ENCODE measurements at regions not wholly inside any gene's neighbourhood (a gene's known extent, or its start where the extent isn't known, plus 50 kb on each side); places are given as distances from the start of the nearest gene placed in this dataset.
"Not testable (repeated sequence)": the region's sequence is repeated elsewhere in the genome, so short reads cannot be mapped to it uniquely, and the experiment has no call there.

DNA sequence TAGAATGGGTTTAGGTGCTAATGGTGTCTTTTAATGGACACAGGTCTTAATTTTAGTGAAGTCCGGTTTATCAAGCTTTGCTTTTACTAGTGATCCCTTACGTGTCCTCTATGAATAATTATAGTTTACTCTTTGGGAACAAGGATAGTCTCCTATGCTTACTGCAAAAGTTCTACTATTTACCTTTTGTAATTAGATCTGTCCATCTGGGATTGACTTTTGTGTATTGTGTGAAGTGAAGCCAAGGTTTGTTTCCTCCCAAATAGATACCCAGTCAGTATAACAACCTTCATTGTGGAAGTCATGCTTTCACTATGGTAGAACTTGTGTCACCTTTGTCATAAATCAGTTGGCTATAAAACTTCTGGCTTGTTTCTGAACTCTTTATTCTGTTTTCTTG is 740.9 kb upstream of the CRIM1 start:
- no peak for DNase-seq (ENCODE audit: extremely low read depth, low read depth)

DNA sequence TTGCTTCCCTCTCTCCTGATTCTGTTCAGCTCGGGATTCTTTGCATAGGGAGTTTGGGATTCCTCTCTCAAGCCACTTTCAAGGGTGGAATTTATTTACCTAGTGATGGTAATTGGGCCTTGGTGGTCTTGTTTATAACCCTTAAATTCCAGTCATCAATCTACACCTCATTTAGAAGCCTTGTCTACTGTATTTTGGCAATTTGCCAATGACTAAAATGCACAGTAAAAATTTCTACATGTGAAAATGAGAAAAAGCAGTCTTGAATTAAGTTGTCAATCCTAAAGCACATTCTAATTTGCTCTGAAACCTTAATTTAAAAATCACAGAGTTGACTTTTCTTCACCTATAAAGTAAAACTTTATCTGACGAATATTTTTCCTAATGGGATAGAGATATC is 749.2 kb upstream of the CRIM1 start:
- no peak for DNase-seq (ENCODE audit: extremely low read depth, low read depth)

DNA sequence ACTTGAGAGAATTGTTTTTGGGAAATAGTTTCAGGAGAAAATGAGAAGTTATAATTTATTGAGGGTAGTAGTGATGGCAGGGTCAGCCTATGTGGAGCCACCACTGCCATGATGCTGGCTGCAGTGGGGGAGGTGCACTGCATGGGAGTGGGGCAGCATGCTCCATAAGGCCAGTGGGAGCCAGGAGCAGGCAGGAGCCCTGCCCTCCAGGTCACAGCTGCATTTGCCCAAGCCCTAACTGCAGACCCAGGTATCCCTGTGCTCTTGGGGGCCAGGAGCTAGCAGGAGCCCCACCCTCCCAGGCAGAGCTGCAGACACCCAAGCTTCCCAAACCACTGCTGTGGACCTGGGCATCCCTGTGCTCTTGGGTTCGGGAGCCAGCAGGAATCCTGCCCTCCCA is 757.3 kb upstream of the CRIM1 start:
- no peak for DNase-seq (ENCODE audit: extremely low read depth, low read depth)

DNA sequence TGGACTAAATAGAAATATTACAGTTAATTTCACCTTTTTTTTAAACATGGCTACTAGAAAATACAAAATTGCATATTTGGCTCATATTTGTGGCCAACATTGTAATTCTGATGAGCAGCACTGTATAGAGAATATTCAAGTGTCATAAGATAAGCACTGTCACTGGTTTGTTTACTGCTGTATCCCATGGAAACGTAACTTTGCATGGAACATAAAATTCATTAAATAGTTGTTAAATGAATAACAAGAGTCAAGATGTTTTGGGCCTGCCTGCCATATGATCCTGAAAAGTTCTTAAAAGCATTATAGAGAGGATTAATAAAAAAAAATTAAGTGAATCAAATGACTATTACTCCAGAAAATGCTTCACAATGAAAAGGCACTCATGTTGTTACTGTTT is 763.7 kb upstream of the CRIM1 start:
- no peak for DNase-seq (ENCODE audit: extremely low read depth, low read depth)

- DNase-seq (ENCODE audit: extremely low read depth, low read depth): no peak
Measured at GRCh38 chr2:35585972-35586371, 769.6 kb upstream of the CRIM1 start.

- no peak for DNase-seq (ENCODE audit: extremely low read depth, low read depth)
Measured at GRCh38 chr2:35582637-35583036, 772.9 kb upstream of the CRIM1 start.

- DNase-seq (ENCODE audit: extremely low read depth, low read depth): no peak
Measured at GRCh38 chr2:35580956-35581355, 774.6 kb upstream of the CRIM1 start.

DNA sequence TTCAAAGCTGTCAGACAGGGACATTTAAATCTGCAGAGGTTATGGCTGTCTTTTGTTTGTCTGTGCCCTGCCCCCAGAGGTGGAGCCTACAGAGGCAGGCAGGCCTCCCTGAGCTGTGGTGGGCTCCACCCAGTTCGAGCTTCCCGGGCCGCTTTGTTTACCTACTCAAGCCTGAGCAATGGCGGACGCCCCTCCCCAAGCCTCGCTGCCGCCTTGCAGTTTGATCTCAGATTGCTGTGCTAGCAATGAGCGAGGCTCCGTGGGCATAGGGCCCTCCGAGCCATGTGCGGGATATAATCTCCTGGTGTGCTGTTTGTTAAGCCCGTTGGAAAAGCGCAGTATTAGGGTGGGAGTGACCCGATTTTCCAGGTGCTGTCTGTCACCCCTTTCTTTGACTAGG is 787.0 kb upstream of the CRIM1 start:
- not testable (repeated sequence) for DNase-seq (ENCODE audit: extremely low read depth, low read depth)

DNA sequence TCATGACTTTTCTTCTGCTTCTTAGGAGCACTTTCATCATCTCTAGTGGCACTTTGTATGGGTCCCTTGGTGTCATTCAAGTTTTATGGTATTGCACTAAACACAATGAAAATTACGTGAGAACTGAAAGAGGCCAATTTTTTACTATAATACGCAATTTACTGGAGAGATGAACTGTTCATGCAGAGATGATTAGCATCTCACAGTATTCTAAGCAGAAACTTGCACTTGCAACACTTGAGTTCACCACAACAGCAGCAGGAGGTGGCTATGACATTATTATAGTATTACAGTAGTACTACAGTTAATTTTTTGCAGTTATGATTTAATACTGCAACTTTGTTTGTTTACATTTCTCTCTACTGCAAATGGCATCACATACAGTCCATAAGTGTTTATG is 793.1 kb upstream of the CRIM1 start:
- DNase-seq (ENCODE audit: extremely low read depth, low read depth): no peak

- no peak for DNase-seq (ENCODE audit: extremely low read depth, low read depth)
Measured at GRCh38 chr2:35548171-35548570, 807.4 kb upstream of the CRIM1 start.

- no peak for DNase-seq (ENCODE audit: extremely low read depth, low read depth)
Measured at GRCh38 chr2:35545301-35545700, 810.3 kb upstream of the CRIM1 start.

DNA sequence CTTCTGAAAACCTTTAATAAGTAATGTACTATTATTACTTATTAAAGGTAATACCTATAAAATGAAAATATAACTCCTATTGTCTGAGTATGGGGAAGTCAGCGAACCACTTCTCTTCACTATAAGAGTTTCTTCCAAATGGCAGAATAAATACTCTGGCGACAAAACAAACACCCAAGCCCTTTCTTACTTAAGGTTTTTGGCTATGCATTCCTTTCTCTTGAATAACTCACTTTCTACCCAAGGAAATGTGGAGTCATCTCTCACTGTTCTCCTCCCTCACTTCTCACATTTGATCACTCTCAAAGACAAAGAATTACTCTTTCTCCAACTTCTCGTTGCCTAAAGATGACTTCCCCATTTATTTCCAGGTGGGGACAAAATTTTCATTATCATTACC is 816.8 kb upstream of the CRIM1 start:
- DNase-seq (ENCODE audit: extremely low read depth, low read depth): no peak

DNA sequence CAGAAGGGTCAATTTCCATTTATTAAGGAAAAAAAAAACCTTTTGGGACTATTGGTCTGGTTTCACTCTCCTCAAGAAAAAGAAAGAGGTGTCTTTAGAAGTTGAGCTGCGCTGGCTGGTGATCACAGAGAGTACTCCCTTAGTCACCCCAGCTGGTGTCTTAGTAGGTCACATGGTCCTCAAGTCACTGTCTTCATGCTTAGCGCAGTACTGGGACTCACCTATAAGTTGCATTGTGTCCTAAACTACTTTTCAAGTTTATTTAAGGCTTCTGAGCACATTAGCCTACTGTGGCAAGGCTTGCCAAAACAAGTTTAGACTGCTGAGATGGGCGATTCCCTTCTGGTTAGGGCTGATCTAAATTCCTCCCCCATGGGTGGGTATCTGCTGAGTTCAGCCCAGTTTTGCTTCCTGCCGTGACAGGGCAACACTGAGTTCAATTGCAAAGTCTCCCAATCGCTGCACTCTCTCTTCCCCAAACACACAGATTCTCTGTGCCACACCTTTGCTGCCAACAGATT is 824.9 kb upstream of the CRIM1 start:
- no peak for DNase-seq (ENCODE audit: extremely low read depth, low read depth)

- DNase-seq (ENCODE audit: extremely low read depth, low read depth): no peak
Measured at GRCh38 chr2:35526741-35527140, 828.8 kb upstream of the CRIM1 start.

DNA sequence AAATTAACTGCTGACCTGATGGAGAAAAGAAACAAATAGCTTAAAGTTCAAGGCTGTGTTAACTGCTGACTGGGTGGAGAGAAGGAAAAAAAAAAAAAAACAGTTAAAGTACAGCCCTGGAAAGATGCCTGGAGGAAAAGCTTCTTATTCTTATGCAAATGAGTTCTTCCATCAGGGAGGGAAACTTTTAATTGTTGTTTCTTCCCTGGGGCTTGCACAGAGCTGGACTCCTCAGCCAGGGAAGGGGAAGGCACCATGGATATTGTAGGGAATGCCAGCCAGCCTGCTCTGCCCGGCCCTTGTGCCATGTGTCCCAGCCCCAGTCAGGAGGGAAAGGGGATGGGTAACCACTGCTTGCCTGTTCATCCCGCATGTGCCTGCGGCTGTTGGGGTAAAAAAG is 833.1 kb upstream of the CRIM1 start:
- no peak for DNase-seq (ENCODE audit: extremely low read depth, low read depth)

DNA sequence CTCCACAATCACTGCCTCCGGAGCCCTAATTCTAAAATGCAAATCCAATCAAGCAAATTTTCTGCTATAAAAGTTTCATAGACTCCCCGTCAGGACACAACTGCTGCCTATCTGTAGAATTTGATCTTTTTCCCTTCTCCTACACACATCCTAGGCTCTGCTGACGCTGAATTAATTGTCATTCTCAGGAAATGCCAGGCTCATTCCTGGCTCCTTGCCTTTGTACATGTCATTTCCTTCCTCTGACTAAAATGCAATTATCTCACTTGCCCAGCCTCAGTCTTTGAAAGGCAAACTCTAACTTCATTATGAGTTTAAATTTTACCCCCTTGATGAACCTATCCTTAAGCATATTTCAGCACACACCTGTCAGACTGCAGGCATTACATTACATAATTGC is 844.9 kb upstream of the CRIM1 start:
- DNase-seq (ENCODE audit: extremely low read depth, low read depth): no peak

GRCh38 chr2:35508601-35509000 is 847.0 kb upstream of the CRIM1 start:
- DNase-seq (ENCODE audit: extremely low read depth, low read depth): no peak

DNA sequence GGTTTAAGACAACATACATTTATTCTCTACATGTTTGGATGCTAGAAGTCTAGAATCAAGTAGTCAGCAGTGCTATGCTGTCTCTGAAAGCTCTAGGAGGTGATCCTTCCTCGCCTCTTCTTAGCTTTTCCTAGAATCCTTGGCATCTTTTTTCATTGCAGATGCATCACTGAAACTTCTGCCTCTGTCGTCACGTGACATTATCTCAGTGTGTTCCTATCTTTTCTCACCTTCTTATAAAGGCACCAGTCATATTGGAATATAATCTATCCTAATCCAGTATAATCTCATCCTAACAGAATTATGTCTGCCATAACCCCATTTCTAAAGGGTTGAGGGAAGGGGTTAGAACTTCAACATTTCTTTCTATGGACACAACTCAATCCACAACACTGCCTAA is 851.2 kb upstream of the CRIM1 start:
- no peak for DNase-seq (ENCODE audit: extremely low read depth, low read depth)

DNA sequence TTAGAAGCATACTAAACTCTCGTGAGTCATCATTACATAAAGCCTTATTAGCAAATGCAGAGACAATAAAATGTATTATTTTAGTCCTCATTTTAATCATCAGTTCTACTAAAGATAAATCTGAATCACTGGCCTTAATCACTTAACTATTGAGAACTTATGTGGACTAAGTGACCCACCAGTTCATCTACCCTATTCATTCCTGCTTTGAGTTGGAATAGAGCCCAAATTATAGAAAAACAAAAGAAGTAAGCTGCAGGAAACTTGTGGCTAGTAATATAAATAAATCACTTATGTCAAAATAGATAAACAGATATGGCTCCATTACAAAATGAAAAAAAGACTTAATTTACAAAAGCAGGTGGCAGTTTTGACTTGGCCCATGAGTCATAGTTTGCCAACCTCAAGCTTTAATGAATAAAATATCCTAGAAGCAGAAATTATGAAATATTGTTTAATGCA is 851.8 kb upstream of the CRIM1 start:
- DNase-seq (ENCODE audit: extremely low read depth, low read depth): no peak

DNA sequence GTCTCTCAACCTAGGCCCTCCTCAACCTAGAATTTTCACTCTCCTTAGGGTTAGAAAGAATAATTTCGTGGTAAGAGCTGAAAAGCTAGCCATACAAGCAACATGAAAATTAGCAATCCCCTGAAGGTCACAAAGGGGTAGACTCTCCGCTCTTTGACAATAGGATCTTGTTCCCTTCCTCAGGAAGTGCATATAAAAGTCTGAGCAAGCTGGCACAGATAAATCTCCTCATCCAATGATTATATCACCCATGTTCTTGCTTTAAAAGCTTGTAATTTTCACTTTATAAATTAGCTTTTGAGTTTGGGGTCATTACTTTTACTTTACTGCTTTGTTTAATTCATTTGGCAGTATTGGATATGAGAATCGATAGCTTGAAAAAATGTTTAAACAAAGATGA is 852.3 kb upstream of the CRIM1 start:
- no peak for DNase-seq (ENCODE audit: extremely low read depth, low read depth)

DNA sequence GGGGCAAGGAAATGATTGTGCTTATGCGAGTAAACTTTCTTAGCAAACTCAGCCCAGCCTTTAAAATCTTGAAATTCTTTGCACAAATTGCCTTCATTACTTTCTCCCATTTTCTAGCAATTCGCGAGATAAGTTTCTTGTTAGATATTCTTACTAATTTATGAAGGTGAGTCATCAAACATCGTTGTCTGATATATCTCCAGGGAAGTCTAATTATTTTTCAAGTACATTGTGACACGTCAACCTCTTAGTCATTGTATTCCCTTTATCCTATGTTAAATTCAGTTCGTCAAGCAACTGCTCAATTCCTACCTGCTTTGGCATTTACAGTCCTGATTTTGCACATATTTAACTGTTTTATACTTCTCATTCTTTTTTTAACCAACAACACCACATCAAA is 854.5 kb upstream of the CRIM1 start:
- DNase-seq (ENCODE audit: extremely low read depth, low read depth): no peak

GRCh38 chr2:35496022-35496421 is 859.6 kb upstream of the CRIM1 start:
- no peak for DNase-seq (ENCODE audit: extremely low read depth, low read depth)

DNA sequence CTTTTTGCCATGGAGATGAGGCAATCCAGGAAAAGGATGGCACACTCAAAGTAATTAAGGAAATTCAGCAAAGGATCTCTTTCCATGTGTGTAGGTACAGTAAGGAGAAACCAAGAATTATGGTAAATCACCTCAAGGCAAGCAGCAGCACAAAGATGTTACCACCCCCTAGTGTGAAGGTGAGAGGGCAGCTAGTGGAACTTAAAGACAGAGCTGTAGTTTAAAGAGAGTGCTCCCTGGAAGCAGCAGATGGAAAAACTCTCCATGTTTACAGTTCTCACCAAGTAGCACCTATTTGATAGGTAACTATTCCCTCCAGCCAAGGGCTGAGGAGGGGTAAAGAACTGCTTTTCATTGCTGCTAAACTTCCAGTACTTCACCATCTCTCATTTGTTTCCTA is 860.4 kb upstream of the CRIM1 start:
- no peak for DNase-seq (ENCODE audit: extremely low read depth, low read depth)

DNA sequence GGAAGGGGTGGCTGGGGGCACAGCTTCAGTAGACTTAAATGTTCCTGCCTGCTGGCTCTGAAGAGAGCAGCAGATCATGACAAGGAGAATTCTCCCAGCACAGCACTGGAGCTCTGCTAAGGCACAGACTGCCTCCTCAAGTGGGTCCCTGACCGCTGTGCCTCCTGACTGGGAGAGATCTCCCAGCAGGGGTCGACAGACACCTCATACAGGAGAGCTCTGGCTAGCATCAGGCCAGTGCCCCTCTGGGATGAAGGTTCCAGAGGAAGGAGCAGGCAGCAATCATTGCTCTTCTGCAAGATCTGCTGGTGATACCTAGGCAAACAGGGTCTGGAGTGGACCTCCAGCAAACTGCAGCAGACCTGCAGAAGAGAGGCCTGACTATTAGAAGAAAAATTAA is 877.5 kb upstream of the CRIM1 start:
- not testable (repeated sequence) for DNase-seq (ENCODE audit: extremely low read depth, low read depth)
